HG03045 (cell line): ENCODE measurements at regions not wholly inside any gene's neighbourhood (a gene's known extent, or its start where the extent isn't known, plus 50 kb on each side); places are given as distances from the start of the nearest gene placed in this dataset.

Source experiments
- ATAC-seq: cut with Tn5 transposase; IDR thresholded peaks from one replicate; pipeline ENCODE4 v1.9.1; 2021; ENCODE audit warnings: mild to moderate bottlenecking, moderate library complexity; ENCODE audit not compliant: unreplicated experiment

DNA sequence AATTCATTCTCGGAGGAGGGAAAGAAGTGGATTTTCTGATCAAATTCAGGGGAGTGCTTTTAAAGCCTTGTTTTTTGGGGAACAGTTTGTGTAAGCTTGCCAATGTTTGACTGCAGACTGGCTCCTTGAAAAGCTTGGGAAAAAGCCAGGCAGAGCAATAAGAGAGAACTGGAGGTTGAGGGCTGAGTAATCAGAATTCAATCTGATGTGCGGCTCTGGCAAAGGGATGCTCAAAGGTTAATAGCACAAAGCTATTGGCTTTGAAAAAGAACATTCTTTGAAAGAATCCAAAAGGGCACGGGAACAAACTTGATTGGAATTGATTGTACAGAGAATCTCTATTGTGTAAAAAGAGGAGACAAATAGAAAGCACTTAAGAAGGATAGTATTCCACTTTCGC is 279.3 kb downstream of the YTHDC2 start:
- ATAC-seq: no peak

DNA sequence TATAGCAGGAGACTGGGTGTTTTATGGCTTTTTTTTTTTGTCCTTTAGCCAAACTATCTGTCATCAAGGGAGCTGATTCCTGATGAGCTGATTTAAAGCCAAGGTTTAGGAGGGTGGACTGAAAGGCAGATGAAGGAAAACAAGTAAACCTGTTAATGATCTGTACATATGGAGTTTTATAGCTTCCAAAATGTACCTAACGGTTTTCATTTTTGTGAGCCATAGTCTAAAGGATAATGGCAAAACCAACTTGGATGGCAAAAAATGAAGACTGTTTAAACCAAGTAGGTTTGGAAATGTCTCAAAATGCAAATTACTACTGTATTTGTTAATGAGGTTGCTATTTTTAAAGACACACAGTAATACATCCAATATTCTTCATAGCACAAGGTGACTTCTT is 281.5 kb downstream of the YTHDC2 start:
- ATAC-seq: no peak

DNA sequence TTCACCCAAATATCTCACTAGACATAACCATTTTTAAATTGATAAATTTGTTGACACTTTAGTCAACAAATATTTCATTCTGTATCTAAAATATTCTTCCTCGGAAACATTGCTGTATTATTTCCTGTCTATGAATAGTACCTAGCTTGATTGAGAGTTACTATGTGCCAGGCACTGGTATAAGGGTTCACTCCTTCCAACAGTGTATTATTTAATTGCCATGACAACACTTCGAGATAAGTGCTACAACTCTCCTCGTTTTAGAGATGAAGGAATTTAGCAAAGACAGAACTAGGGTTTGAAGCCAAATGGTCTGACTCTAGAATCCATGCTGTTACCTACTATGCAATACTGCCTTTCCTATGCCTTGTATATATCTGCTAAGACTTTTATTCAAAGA is 287.2 kb downstream of the YTHDC2 start:
- ATAC-seq: no peak

DNA sequence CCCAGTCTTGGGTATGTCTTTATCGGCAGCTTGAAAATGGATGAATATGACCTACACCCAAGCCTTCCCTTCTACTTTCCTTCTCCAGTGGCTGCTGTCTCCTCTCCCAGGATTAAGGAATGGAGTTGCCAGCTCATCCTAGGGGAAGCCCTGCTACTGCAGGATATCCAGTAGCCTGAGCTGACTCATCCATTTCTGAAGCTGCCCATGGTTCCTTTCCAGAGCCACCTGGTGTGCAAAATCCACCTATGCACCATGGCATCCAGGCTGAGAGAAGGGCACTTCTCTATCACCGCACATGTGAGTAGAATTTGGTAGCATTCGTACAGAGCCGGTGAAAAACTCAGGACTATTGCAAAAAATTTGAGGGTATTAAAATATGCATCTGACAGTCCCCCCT is 290.8 kb downstream of the YTHDC2 start:
- no peak for ATAC-seq

DNA sequence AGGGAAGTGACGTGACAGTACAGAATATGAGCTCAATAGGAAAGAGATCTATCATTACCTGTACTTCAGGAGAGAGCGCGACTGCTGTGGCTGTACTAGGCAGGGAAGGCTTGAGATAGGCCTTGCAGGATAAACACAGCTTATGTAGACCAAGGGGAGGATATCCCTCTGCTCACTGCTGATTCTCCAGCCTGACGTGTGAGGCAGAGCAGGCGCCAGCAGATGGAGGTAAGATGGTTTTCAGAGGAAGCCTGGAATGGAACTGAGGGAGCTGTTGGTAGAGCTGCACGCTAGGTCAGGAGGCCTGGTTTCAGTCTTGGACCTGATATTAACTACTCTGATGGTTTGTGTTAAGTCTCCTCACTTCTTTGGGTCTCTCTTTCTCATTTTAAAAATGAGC is 291.4 kb downstream of the YTHDC2 start:
- no peak for ATAC-seq

DNA sequence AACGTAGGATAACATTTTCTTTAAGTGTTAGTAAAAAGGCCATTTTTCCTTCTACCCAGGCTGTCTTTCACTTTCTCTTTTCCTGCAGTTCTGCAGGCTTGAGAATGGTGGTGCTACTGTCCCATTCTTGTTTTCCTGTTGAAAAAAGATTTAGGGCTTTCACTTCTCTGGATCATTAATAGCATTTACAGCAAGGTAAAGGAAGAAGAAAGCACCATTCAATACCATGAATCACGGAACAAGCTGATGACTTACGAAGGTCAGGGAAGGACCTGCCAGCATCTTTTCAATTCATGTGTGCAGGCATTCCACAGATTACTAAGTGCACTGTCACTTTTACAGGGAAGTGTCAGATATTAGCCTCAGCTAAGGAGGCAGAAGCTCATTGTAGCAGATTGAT is 292.8 kb downstream of the YTHDC2 start:
- no peak for ATAC-seq

DNA sequence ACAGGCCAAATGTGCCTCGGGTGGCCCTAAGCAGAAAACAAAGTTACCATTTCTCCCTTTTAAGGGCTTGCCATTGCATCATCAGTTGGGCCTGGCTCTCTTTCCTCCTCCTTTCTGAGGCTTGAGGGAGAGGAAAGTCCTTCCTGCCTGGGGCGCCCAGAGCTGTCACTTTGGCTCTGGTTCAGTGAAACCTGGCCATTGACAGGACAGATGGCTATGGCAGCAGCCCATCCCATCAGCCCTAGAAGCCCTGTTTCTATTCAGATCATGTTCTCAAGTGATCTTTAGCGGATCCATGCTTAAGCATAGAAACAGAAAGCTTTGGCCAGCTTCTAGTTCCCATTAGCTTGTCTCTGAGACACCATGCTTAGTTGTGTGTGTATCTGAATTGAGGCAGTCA is 293.4 kb downstream of the YTHDC2 start:
- ATAC-seq: no peak

DNA sequence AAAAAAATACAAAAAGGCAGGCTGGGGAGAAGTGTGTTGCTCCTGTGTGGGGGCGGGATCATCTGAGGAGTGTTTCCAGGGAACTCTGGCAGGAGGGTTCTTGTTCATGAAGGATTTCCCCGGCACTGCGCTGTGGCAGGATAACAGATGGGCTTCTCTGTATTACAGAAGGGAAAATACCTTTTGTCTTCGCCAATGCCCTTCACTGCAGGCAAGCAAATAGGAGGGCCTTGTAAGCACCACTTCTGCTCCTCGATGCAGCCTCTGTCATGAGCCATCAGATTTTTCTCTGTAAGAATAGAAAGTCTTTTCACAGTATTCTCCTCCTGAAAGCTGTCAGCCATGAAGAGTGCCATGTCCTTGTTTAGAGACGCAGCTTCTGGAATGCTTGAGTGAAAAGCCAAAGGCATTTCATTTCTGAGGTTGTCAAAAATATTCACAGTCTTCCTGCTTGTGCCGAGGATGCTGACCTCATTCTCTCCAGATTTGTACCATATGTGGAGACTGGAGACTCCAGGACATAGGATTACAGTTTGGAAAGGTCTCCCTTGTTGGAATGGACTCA is 294.0 kb downstream of the YTHDC2 start:
- ATAC-seq: no peak

DNA sequence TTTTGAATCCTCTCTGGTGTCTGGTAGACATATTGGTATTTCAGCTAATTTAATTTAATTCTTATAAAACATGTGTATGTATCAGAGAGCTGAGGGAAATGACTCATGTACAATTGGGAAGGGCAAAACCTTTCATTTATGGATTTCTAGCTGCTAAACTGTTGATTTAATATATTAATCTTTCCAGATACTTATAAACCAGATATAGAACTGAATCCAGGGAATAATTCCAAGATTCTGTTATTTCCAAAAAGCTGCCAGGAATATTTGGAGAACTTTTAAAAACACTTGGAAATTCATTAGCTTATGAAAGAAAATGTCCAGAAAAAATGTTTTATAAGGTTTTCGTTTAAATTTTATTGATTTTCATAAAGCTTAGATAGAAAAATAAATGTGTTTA is 295.5 kb downstream of the YTHDC2 start:
- no peak for ATAC-seq

DNA sequence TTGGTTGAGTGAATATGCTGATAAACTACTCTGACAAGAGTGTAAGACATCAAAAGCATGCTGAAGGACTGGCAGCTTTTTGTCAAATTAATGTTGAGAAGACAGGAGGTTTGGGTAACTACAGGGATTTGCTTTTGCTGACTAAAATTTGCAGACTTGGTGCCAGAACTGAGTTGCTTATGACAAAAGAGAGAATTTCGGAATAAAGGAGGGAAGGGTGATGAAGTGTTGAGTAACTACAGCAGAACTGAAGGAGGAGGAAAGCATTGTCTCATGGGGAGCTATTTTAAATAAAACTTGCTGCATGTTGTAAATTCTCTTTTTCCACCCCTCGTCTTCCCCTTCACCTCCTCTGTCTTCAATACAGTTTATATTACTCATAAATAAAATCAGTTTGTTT is 296.1 kb downstream of the YTHDC2 start:
- ATAC-seq: no peak

DNA sequence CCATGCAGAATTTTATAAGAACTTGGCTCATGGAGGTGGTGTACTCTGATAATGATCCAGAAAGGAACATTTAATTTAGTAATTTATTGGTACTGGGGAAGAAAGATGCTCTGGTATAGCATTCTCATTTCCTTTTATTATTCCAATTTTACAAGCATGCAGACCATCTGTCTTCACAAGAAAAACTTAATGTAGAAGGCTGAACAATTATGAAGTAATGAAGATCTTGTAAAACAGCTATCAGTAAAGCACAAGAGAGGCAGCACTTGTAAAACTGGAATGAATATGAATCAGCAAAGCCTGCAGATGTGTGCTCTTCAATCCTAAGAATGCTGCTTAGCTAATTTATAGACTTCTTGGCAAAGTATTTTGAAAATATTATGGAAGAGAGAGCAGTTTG is 300.0 kb downstream of the YTHDC2 start:
- ATAC-seq: no peak

DNA sequence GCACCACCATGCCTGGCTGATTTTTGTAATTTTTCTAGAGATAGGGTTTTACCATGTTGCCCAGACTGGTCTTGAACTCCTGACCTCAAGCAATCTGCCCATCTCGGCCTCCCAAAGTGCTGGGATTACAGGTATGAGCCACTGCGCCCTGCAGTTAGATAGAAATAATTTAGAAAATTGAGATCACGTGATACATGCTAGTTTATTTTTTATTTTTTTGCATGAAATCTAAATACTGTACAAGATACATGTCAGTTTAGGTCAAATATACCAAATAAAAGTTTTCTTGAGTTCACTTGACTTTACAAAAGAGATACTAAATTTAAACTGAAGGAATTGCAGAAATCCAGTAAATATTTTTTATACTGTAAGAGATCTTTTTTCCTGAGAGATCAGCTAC is 304.2 kb downstream of the YTHDC2 start:
- ATAC-seq: no peak

DNA sequence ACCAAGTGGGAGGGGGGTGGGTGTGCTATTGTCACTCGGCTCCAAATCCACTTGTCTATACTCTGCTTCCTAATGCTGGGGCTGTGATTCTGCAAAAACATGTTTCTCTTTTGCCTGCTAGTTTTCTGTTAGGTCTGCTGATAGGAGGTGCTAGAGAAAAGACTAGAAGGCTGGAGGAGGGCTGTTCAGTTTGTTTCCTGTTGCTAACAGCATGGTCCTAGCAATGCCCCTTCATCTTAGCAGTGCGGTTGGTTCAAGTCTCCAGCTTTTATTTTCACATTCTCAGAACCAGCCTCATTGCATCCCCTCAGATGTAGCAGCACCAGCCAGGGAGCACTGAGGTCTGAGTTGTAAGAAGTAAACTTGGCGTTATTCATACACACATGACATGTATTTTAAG is 310.2 kb downstream of the YTHDC2 start:
- ATAC-seq: no peak

DNA sequence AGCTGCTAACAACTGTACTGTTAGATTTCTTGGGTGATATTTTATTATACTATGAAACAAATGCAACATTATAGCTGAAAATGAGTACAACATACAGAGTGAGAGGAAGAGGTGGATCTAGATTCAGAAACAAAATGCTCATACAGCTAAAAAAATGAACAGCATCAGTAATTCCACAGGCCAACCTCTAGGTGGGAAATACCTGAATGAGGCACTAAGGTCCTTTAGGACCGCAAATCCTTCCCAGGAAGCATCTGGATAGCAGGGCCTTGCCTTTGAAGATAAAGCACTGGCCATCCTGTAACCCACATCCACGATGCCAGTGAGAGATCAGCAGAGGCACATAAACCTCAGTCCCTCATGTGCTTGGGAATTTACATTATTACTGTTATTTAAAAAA is 310.8 kb downstream of the YTHDC2 start:
- ATAC-seq: no peak

DNA sequence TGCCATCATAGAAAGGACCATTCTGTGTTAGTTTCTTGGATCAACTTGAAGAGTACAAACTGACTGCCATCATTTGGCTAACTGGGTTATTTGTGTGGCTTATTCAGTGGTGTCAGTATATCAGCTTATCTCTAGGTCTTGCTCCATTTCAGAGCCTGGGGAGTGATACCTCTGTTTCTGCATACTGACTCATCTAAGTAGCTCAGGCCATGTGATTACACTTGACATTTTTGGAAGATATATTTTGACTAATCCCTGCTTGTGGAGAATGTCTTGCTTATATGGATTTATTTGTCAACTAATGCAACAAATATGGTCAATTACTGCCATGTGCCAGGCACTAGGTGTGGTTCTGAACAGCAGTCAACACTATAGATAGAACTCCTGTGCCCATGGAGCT is 311.7 kb downstream of the YTHDC2 start:
- no peak for ATAC-seq

DNA sequence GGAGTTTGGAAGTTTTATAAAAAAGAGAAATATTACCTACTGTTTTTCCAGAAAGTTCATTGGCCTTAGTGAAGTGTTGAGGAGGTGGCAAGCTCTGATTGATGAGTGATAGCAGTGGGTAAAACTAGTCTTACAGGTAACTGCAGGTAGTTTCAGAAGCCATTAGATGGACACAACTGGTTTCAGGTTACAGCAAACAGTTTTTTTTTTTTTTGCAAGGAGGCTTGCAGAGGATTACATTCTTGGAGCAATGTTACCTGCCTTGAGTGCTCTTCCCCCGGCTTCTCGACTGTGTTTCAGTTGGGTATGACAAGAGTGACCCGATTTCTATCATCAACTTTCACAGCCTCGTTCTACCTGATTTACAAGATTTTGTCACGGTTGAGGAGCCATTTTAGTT is 333.4 kb downstream of the YTHDC2 start:
- ATAC-seq: no peak

DNA sequence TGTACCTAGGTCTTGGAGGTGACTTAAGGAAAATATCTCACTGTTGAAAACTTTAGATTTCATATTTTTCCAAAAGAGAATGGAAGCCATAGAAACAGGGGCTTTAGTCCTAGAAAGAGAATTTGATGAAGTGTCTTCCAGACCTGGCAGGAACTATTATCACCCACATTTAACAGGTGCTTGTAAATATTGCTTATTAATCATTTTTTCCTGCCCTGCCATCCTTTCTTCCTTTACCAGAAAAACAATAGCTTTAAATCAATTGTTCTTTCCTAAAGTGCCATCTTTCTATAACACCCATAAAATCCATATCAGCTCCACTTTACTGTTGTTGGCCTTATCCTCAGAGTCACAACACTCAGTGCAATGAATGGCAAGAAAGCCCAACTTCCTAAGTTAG is 350.9 kb downstream of the YTHDC2 start:
- no peak for ATAC-seq

DNA sequence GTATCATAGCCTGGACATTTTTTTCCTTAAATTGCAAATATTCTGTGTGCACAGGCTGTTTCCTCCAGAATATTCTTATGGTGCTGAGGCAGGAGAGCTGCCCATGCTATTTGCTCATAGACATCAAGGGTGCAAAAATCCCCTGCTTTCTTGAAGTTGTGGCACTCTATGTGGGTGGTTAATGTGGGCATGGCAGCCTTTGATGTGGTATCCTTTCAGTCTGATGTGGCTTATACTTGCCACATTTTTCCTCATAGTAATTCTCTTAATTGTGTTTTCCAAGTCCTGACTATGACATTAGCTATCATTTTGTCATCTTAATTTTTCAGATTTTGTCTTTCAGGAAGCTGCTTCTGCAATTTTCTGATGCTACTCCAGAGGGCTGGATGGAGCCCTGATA is 353.3 kb downstream of the YTHDC2 start:
- ATAC-seq: no peak

DNA sequence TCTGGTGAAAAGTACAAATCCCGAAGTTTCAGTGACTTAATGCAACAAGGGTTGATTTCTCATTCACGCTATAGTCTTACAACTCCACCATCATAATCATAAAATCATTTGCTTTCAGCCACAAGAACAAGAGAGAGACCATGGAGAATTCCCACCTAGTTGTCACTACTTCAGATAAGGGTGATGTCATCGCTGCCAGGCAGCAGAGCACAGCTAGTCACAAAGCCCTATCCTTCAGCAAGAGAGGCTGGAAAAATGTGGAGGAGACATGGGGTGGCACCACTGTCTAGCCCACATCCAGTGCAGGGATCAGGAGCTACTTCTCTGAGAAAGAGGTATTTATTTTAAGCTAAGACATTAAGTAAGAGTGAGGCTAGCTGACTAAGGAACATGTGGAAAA is 356.1 kb downstream of the YTHDC2 start:
- ATAC-seq: no peak

DNA sequence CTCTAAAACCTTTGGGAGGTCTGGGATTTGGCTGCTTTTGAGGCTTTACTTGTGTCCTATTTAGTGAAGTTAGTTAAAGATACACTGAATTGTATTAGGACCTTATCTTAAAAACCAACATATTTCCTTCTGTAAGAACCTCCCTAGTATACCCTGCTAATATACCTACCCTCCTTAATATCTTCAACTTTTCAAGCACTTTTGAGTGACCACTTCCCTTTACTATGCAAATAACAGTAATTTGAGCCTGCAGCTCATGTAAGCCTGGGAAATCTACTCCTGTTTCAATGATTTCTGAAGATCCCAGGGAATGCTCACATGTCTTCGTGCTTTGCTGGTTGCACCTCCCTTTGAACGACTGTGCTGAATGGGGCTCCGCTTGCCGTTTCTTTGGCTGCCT is 358.5 kb downstream of the YTHDC2 start:
- ATAC-seq: no peak

DNA sequence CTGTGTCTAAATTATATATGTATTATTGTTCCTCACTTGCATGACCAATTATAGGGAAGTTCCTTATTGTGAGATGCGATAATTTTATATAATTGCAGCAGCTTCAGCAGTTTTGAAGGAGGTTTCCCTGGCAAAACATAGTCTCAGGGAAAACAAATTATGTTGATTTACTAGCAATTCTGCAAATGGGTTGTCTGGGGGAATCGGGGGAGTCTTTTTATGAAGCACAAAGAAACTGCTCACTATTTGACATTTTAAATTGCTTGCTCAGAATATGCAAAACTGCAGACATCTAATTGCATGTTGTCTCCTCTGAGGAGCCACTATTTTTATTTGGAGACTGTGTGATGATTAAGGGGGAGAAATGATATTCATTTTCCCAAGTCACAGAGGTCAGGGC is 361.6 kb downstream of the YTHDC2 start:
- ATAC-seq: no peak

DNA sequence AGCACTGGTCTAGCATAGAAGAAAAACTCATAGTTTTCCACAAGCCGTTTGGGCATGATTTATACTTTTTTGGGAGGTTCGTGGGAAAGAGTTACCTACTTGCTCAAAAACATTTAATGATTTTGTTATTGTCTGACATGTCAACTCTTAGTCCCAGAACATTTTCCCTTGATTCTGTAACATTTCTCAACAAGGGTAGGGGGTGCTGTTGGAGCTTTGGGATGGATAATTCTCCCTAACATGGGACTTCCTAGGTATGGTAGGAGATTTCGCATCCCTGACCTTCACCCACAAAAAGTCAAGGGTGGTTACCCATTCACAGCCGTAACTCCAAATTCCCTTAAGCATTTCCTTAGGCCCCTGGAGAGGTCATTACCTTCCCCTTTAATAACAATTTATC is 378.0 kb downstream of the YTHDC2 start:
- ATAC-seq: no peak

DNA sequence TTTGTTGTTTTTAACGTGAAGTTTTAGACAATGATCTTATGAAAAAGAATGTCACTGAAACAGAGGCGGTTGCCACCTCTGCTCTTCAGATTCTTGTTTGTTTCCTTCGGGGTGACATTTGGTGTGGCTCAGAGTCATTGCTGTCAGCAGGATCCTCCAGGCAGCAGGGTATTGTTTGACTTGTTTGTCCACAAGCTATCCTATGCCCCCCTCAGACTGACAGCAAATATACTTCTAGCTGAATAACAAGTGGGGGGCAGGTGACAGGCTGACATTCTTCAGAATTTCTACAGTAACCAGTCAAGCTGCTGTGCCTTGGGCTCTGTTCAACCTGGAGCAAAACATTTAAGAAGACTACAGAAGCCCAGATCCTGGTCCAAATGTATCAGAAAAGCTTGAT is 383.3 kb downstream of the YTHDC2 start:
- ATAC-seq: no peak

DNA sequence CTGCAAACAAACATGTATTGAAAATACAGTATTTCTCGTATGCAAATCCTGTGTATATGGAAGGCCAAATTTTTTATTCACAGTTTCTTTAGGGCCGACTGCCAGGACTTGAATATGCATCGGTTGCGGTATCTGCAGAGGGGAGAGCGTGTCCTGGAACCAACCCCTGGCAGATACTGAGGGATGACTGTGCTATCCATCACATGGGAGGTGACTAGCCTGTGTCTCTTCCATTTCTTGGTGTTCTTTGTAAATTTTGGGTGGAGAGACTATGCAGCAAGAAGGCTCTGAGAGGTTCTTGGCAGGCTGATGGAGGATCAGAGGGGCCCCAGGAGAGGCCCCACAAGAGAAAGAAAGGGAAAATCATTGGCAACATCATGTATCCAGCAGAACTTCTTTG is 384.3 kb downstream of the YTHDC2 start:
- no peak for ATAC-seq
